HG02571 (cell line): ENCODE measurements at regions not wholly inside any gene's neighbourhood (a gene's known extent, or its start where the extent isn't known, plus 50 kb on each side); places are given as distances from the start of the nearest gene placed in this dataset.
"Not testable (repeated sequence)": the region's sequence is repeated elsewhere in the genome, so short reads cannot be mapped to it uniquely, and the experiment has no call there.

Experiments used
- ATAC-seq: cut with Tn5 transposase; IDR thresholded peaks from one replicate; pipeline ENCODE4 v1.9.1; 2021; ENCODE audit warnings: mild to moderate bottlenecking, moderate library complexity; ENCODE audit not compliant: unreplicated experiment

- peak; percentile 69 for ATAC-seq
These were observed 173.8 kb downstream of the TMEM26 start for GRCh38 chr10:61279400-61279799.

GRCh38 chr10:61278556-61278955 lies 174.6 kb downstream of the TMEM26 start:
- ATAC-seq = no peak

- no peak for ATAC-seq
These were observed 180.4 kb downstream of the TMEM26 start for GRCh38 chr10:61272781-61273180.

GRCh38 chr10:61271127-61271780 lies 181.9 kb downstream of the TMEM26 start:
- no peak for ATAC-seq

GRCh38 chr10:61263518-61263917 lies 189.7 kb downstream of the TMEM26 start:
- ATAC-seq = no peak

DNA sequence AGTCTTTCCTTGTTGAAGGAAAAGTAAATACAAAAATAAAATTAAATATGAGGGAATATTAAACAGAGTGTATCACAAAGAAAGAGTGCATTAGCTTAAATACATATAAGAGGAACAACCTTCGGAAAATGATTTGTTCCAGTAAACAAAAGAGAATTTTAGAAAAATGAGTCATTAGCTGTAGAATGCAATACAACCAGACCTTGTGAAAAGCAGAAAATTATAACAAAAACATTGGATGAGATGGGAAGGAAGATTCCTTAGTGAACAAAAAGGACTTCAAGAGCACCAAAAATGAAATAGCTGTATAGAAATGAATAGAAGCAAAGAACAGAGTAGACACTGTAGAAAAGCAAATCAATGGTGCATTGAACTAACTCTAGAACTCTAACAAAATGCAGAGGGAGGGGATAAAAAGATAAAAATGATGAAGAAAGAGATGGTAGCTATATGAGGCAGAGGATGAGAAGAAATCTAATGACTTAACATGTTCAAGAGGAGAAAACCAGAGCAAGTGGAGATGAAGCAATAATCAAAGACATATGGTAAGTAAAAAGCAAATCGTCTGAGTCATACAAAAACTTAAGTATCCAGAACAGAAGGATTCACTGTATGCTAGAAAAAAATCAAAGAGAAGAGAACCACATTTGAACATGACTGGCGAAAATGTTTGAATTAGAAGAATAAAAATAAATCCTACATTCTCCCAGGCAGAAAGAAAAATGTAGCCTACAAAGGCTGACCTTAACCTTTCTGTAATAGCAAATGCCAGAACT lies 190.5 kb downstream of the TMEM26 start:
- ATAC-seq = no peak

DNA sequence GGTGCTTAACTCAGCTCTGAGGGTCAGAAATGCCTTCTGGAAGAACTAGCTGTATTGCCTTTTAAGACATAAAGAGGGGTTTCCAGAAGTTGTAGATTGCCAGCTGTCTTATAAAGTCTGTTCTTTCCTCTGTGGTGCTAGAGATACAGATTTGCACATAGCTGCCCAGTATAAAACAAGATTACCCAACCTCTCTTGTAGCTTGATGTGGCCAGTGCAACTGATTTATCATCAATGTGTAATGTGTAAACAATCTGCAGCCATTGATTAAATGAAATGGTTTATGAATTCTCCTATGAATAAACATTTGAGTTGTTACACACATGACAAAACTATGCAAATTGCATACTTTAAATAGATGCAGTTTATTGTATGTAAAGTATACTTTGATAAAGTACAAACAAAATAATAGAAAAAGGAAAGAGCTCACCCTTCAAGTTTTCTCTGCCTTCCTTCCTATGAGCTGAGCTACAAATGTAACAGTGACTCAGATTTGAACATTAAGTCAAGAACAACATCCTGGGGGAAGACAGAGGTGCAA lies 195.2 kb downstream of the TMEM26 start:
- no peak for ATAC-seq

DNA sequence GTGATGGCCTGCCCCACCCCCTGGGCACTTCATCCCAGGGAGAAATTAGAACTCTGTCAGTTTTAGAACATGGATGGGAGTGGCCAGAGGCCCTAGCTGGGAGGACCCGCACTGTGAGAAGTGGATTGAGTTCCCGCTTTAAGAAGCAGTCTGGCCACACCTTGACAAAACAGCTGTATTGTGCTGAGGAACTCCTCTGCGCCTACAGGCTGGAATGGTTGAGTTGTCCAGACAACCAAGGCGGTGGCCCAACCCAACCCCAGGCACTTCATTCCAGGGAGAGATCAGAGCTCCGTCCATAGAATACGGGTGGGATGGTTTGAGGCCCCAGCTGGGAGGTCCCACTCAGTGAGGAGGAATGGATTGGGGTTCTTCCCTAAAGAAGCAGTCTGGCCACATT lies 196.0 kb downstream of the TMEM26 start:
- no peak for ATAC-seq

- not testable (repeated sequence) for ATAC-seq
These were observed 200.9 kb downstream of the TMEM26 start for GRCh38 chr10:61252326-61252725.

- ATAC-seq = no peak
These were observed 202.1 kb downstream of the TMEM26 start for GRCh38 chr10:61251089-61251488.

GRCh38 chr10:61250131-61250530 lies 203.1 kb downstream of the TMEM26 start:
- ATAC-seq = no peak

- ATAC-seq = no peak
These were observed 205.2 kb downstream of the TMEM26 start for GRCh38 chr10:61248013-61248412.

DNA sequence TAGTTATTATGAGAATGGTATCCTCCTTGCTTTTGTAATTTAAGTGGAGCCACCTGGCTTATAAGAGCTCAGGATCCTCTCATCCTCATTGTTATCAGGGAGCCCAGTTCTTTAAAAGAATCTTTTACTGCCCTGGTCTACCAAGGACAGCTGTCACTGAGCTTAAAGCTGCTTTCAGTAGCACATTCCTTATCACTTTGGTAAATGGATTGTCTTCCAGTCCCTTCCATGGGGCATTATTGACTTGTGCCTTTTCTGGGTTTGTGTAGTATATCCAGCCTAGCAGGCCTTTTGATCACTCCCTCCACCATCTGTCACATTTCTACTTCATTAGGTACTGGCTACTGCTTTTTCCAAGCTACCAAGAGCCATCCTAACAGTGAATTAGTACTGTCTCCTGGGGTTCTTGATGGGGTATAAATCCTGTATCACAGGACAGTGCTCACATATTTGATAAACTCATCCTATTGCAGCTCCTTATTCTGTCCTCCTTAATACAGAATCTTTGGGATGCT lies 208.9 kb downstream of the TMEM26 start:
- no peak for ATAC-seq

GRCh38 chr10:61232780-61233179 lies 220.4 kb downstream of the TMEM26 start:
- ATAC-seq = no peak

DNA sequence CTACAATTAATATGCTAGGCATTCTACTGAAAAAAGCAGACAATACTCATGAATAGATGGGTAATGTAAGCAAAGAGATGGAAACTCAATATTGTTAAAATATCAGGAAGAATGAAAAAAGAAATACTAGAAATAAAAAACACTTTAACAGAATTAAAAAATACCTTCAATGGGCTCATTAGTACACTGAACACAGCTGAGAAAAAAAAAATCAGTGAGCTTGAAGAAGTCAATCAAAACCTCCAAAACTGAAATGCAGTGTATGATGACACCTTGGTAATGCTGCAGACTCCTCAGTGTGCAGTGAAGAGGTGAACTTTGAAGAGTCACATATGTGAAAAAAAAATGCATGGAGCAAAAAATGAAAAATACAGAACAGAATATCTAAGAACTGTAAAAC lies 227.2 kb downstream of the TMEM26 start:
- no peak for ATAC-seq

- no peak for ATAC-seq
These were observed 229.6 kb downstream of the TMEM26 start for GRCh38 chr10:61223576-61223975.

DNA sequence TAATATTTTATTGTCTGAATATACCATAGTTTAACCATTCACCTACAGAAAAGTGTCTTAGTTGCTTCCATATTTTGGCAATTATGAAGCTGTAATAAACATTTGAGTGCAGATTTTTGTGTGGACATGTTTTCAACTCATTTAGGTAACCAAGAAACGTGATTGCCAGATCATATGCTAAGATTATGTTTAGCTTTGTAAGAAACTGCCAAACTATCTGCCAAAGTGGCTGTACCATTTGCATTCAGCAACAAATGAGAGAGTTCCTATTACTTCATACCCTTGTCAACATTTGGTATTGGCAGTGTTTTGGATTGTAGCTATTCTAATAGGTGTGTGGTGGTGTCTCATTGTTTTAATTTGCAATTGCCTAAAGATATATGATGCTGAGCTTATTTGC lies 233.5 kb downstream of the TMEM26 start:
- ATAC-seq = no peak

DNA sequence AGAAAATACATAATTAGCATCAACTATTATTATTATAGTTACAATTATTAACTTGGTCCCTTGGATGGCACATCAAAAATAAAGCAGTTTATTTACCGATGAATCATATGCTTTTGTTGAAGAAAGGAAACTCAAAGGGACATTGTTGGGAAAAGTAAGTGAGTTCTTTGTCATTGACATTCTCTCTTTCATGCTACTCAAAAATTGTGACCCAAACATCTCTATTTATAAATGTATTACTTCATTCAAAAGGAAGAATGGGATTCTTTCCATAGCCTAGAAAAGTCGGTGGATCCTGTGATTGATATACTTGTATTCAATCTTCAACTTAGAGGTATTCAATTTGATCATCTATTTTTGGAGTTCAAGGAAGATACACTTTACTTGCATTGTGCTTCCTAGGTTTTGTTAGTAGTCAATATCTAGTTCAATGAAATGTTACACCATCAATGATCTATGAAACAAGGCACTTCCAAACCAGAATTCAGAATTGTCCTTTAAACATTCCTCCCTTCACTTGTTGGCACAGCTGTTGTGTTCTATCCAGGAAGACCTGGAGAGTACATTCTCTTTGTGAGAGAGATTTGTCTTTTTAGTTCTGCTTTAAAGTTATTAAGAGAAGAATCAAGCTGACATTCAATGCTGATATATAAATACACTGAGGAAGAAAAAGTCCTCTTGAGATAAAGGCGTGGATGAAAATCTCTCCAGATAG lies 235.2 kb downstream of the TMEM26 start:
- no peak for ATAC-seq

GRCh38 chr10:61215246-61215645 lies 237.9 kb downstream of the TMEM26 start:
- ATAC-seq = no peak

- no peak for ATAC-seq
These were observed 241.7 kb downstream of the TMEM26 start for GRCh38 chr10:61211468-61211867.

- no peak for ATAC-seq
These were observed 253.1 kb upstream of the RHOBTB1 start for GRCh38 chr10:61197057-61197456.
